CD4-positive, CD25-positive, alpha-beta regulatory T cell (primary cell): ENCODE measurements at regions not wholly inside any gene's neighbourhood (a gene's known extent, or its start where the extent isn't known, plus 50 kb on each side); places are given as distances from the start of the nearest gene placed in this dataset.

Experiments used
- ATAC-seq, 2 donors: fragments of 150-1000 bp; cut with Tn5 transposase; one replicate each; pipeline ENCODE4 v1.10.0; 2021; ENCODE audit warnings: low read depth in 2 of 2, moderate number of reproducible peaks in 2 of 2, moderate library complexity in 1 of 2
- DNase-seq, 3 donors: peaks; one replicate each; pipeline versions ENCODE4 v3.0.0 to v3.0.0-alpha.2; 2012 to 2022; ENCODE audit warnings: mixed read lengths in 1 of 3
- H3K27ac ChIP-seq: one replicate; pipeline ENCODE4 v1.7.0; 2013; ENCODE audit warnings: mild to moderate bottlenecking, low read length; ENCODE audit not compliant: insufficient read depth, poor library complexity, severe bottlenecking
- H3K27me3 ChIP-seq: one replicate; pipeline ENCODE4 v1.7.0; 2013; ENCODE audit warnings: low read length; ENCODE audit not compliant: control insufficient read depth, insufficient read depth
- H3K36me3 ChIP-seq: one replicate; pipeline ENCODE4 v1.7.0; 2013; ENCODE audit warnings: mild to moderate bottlenecking, low read length, moderate library complexity; ENCODE audit not compliant: control insufficient read depth, insufficient read depth
- H3K4me1 ChIP-seq: 2 replicates; pipeline ENCODE4 v1.7.0; 2013; ENCODE audit warnings: mild to moderate bottlenecking, low read length; ENCODE audit not compliant: insufficient read depth, control insufficient read depth, poor library complexity, severe bottlenecking
- H3K4me3 ChIP-seq: one replicate; pipeline ENCODE4 v1.7.0; 2013; ENCODE audit warnings: low read depth, mild to moderate bottlenecking, low read length, moderate library complexity
- H3K9me3 ChIP-seq, 2 experiments: 1 replicate in 1 of 2; 2 replicates in 1 of 2; pipeline ENCODE4 v1.7.0; 2013; ENCODE audit warnings: low read length in 2 of 2, mild to moderate bottlenecking in 1 of 2, moderate library complexity in 1 of 2; ENCODE audit not compliant: control insufficient read depth in 2 of 2
- H3K27ac Mint-ChIP-seq, 3 donors: one replicate each; pipeline ENCODE4 v1.8.0; 2020 to 2022; ENCODE audit warnings: mild to moderate bottlenecking in 3 of 3, mixed read lengths in 3 of 3, moderate library complexity in 2 of 3
- H3K27me3 Mint-ChIP-seq: one replicate; pipeline ENCODE4 v1.8.0; 2022; ENCODE audit warnings: mild to moderate bottlenecking, mixed read lengths
- H3K36me3 Mint-ChIP-seq: one replicate; pipeline ENCODE4 v1.8.0; 2020; ENCODE audit warnings: mixed read lengths
- H3K4me1 Mint-ChIP-seq, 4 donors: one replicate each; pipeline ENCODE4 v1.8.0; 2020 to 2022; ENCODE audit warnings: mixed read lengths in 4 of 4, mild to moderate bottlenecking in 1 of 4
- H3K4me3 Mint-ChIP-seq, 4 donors: one replicate each; pipeline ENCODE4 v1.8.0; 2020 to 2022; ENCODE audit warnings: mild to moderate bottlenecking in 4 of 4, mixed read lengths in 4 of 4, moderate library complexity in 3 of 4
- H3K9me3 Mint-ChIP-seq, 7 donors: one replicate each; pipeline ENCODE4 v1.8.0; 2020 to 2022; ENCODE audit warnings: mixed read lengths in 7 of 7, mild to moderate bottlenecking in 3 of 7, moderate library complexity in 2 of 7

DNA sequence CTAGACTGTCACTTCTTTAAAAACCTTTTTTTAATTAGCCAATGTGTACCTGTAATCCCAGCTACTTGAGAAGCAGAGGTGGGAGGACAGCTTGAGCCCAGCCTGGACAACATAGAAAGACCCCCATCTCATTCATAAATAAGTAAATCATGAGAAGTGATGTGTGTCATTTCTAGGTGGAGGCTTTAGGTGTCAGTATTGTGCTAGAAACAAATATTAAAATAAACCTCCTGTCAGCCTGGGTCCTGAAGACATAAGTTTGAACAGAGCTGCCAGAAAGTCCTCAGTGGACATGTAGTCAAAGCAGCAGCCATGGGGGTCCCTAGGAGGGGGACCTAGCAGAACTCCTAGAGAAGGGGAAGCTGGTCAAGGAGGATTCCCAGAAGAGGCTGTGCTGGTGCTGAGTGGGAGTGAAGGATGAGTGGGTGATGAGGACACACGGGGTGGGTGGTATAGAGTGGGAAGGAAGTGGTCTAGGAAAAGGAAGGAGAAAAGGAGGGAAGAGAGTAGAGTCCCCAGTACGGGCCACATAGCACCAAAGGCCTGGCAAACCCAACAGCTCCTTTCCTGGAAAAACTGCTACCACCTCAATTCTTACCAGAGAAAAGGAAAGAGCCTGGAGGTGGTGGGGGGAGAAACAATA, 316.6 kb upstream of the NCKAP5 start:
- H3K9me3 Mint-ChIP-seq = peaks cover 0 to 9% (median 0%) of the 10 kb centered on the region in 7 donors
- H3K27ac ChIP-seq = no peak overlapping the region
- no peaks in the 10 kb centered on the region for H3K4me1 ChIP-seq
- no peak overlapping the region for H3K4me3 ChIP-seq
- no peaks in the 10 kb centered on the region for H3K36me3 ChIP-seq
- H3K9me3 ChIP-seq = no peaks in the 10 kb centered on the region
- H3K4me1 Mint-ChIP-seq = peaks cover 0 to 2% (median 0%) of the 10 kb centered on the region in 4 donors
- no peaks in the 10 kb centered on the region for H3K27me3 ChIP-seq
- DNase-seq (peak in 1 of 3 donors; percentile 6), ATAC-seq (no peak)
- H3K4me3 Mint-ChIP-seq = no peak overlapping the region
- H3K27ac Mint-ChIP-seq = no peak overlapping the region
- no peaks in the 10 kb centered on the region for H3K36me3 Mint-ChIP-seq
- peaks cover 33% of the 10 kb centered on the region for H3K27me3 Mint-ChIP-seq

DNA sequence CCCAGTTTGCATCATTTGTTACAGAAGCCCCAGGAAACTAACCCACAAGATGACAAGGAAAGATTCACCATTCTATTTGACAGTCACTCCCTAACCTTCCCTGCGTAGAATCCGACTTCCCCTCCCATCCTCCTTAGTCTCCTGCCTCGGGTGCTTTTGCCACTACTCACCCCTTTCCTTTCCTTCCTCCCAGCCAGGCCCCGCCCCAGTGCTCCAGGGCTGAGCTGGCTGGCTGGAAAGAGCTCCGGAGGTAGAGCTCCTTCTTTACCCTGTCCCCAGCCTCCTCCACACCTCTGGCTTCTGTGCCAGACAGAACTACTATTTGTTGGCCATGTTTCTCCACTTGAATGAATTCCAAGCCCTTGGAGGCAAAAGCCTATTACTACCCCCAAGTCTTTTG, 317.6 kb upstream of the NCKAP5 start:
- Histone ChIP-seq H3K4me1 (no peaks in the 10 kb centered on the region), H3K9me3 (no peaks in the 10 kb centered on the region), H3K27ac (no peak overlapping the region), H3K4me3 (no peak overlapping the region), H3K36me3 (no peaks in the 10 kb centered on the region), H3K27me3 (no peaks in the 10 kb centered on the region)
- H3K9me3 Mint-ChIP-seq = peaks cover 0 to 7% (median 0%) of the 10 kb centered on the region in 7 donors
- H3K36me3 Mint-ChIP-seq = no peaks in the 10 kb centered on the region
- H3K4me1 Mint-ChIP-seq = peaks cover 0 to 2% (median 0%) of the 10 kb centered on the region in 4 donors
- no peak for ATAC-seq
- no peak overlapping the region for H3K27ac Mint-ChIP-seq
- H3K4me3 Mint-ChIP-seq = no peak overlapping the region
- no peak for DNase-seq
- peaks cover 33% of the 10 kb centered on the region for H3K27me3 Mint-ChIP-seq

GRCh38 chr2:133886735-133887675, 318.7 kb upstream of the NCKAP5 start:
- H3K4me1 Mint-ChIP-seq = peaks cover 0 to 2% (median 0%) of the 10 kb centered on the region in 4 donors
- H3K27ac Mint-ChIP-seq = no peak overlapping the region
- Histone ChIP-seq H3K36me3 (no peaks in the 10 kb centered on the region), H3K27me3 (no peaks in the 10 kb centered on the region), H3K4me1 (no peaks in the 10 kb centered on the region), H3K9me3 (no peaks in the 10 kb centered on the region), H3K27ac (no peak overlapping the region), H3K4me3 (no peak overlapping the region)
- DNase-seq (peak; percentile 5 to 44 (median 32)), ATAC-seq (no peak)
- no peak overlapping the region for H3K4me3 Mint-ChIP-seq
- H3K36me3 Mint-ChIP-seq = no peaks in the 10 kb centered on the region
- H3K27me3 Mint-ChIP-seq = peaks cover 26% of the 10 kb centered on the region
- no peaks in the 10 kb centered on the region for H3K9me3 Mint-ChIP-seq

DNA sequence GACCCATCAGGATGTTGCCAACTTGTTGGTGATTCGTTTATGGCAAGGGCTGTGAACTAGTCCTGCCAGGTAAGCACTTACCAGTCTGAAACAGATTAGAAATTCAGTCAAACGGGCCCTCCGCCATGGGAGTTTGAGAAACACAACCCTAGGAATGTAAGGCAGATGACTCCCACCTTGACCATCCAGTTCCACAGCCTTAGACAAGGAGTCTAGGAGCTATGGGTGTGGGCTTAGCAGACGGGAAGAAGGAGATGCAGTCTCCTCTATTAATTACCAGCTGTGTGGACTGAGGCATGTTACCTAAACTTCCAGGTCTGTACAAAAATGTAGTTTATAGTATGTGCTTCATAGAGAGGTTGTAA, 319.4 kb upstream of the NCKAP5 start:
- Mint-ChIP-seq H3K27ac (no peak overlapping the region), H3K36me3 (no peaks in the 10 kb centered on the region), H3K27me3 (peaks cover 26% of the 10 kb centered on the region), H3K4me1 (peaks cover 0 to 2% (median 0%) of the 10 kb centered on the region in 4 donors), H3K4me3 (no peak overlapping the region), H3K9me3 (no peaks in the 10 kb centered on the region)
- ATAC-seq (no peak), DNase-seq (no peak)
- Histone ChIP-seq H3K36me3 (no peaks in the 10 kb centered on the region), H3K27me3 (no peaks in the 10 kb centered on the region), H3K27ac (no peak overlapping the region), H3K4me3 (no peak overlapping the region), H3K4me1 (no peaks in the 10 kb centered on the region), H3K9me3 (no peaks in the 10 kb centered on the region)

- ATAC-seq (no peak), DNase-seq (no peak)
- no peaks in the 10 kb centered on the region for H3K9me3 Mint-ChIP-seq
- Histone ChIP-seq H3K27me3 (no peaks in the 10 kb centered on the region), H3K4me3 (no peak overlapping the region), H3K36me3 (no peaks in the 10 kb centered on the region), H3K9me3 (no peaks in the 10 kb centered on the region), H3K27ac (no peak overlapping the region), H3K4me1 (no peaks in the 10 kb centered on the region)
- H3K27me3 Mint-ChIP-seq = peaks cover 26% of the 10 kb centered on the region
- H3K27ac Mint-ChIP-seq = no peak overlapping the region
- no peaks in the 10 kb centered on the region for H3K36me3 Mint-ChIP-seq
- H3K4me1 Mint-ChIP-seq = peaks cover 0 to 2% (median 0%) of the 10 kb centered on the region in 4 donors
- H3K4me3 Mint-ChIP-seq = no peak overlapping the region
Observed at GRCh38 chr2:133888107-133888506, 319.8 kb upstream of the NCKAP5 start.

GRCh38 chr2:133888621-133889219, 320.5 kb upstream of the NCKAP5 start:
- Histone ChIP-seq H3K4me3 (no peak overlapping the region), H3K36me3 (no peaks in the 10 kb centered on the region), H3K27me3 (no peaks in the 10 kb centered on the region), H3K27ac (no peak overlapping the region), H3K9me3 (no peaks in the 10 kb centered on the region), H3K4me1 (no peaks in the 10 kb centered on the region)
- Mint-ChIP-seq H3K27ac (no peak overlapping the region), H3K27me3 (peaks cover 26% of the 10 kb centered on the region), H3K4me3 (no peak overlapping the region), H3K4me1 (peaks cover 0 to 2% (median 0%) of the 10 kb centered on the region in 4 donors), H3K36me3 (no peaks in the 10 kb centered on the region), H3K9me3 (no peaks in the 10 kb centered on the region)
- no peak for DNase-seq
- ATAC-seq = no peak

DNA sequence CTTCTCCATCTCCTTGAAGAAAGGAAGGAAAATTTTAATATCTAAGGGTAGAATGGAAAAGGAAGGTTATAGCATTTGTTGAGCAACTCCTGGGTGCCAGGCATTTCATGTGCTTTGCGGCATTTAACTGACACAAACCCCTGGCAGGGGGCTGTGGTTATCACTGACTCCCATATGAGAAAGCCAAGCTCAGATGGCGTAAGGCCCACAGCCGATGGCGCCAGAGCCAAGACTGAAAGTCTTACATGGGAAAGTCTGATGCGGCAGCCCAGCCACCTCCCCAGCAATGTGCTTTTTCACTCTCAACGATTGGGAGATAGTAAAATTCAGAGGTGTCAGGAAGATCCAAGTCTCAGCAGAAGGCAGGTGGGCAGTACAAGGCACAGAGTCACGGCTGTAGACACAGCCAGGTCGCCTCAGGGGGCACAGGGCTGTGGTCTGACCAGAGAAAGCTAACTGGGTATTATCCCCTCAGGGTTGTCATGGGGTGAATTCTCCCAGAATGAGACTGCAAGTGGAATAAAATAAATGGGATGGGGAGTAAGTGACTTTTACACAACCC, 324.2 kb upstream of the NCKAP5 start:
- DNase-seq (no peak), ATAC-seq (no peak)
- H3K36me3 Mint-ChIP-seq = no peaks in the 10 kb centered on the region
- no peak overlapping the region for H3K27ac Mint-ChIP-seq
- no peak overlapping the region for H3K4me3 Mint-ChIP-seq
- Histone ChIP-seq H3K9me3 (no peaks in the 10 kb centered on the region), H3K27ac (no peak overlapping the region), H3K4me1 (no peaks in the 10 kb centered on the region), H3K27me3 (no peaks in the 10 kb centered on the region), H3K36me3 (no peaks in the 10 kb centered on the region), H3K4me3 (no peak overlapping the region)
- peaks cover 16% of the 10 kb centered on the region for H3K27me3 Mint-ChIP-seq
- peaks cover 0 to 1% (median 0%) of the 10 kb centered on the region in 7 donors for H3K9me3 Mint-ChIP-seq
- no peaks in the 10 kb centered on the region for H3K4me1 Mint-ChIP-seq
